ENCODE measurements at regions not wholly inside any gene's neighbourhood (a gene's known extent, or its start where the extent isn't known, plus 50 kb on each side); places are given as distances from the start of the nearest gene placed in this dataset.

DNA sequence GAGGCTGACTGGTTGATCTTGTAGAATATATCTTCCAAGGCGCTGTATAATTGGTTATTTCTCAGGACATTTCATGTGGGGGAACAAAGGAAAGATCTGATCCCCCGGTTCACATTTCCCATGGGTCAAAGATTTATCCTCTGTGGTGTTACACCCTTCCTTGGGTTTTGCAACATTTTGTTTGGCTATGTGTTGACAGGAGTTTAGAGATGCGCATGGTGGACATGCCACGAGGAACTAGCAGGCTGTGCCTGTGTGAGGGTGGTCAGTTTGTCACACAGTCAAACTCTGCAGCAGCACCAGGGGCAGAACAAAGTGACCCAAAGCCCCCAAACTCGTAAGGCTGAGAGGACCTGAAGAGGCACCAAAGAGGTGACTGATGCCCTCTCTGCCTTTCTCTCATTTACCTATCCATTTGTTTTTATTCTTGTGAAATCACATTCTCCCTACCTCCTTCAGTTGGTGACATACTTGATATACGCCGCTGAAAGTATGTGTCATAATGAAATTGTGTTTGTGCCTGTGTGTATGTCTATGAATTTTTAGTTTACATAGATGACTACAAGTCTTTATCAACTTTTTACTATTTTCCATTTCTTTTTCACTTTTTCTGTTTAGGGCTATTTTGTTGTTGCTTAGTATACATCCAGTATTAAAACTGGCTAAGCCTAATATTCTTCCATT, 164.7 kb downstream of the SPCS3 start:
- TF ChIP-seq BHLHE40 (IDR thresholded peaks at IDR 0.05; ENCODE audit: borderline replicate concordance) (no peak), SUZ12 (IDR thresholded peaks at IDR 0.05) (no peak), SP1 (IDR thresholded peaks at IDR 0.05) (no peak), FOXA1 (IDR thresholded peaks at IDR 0.05) (no peak), ARNT (IDR thresholded peaks at IDR 0.05) (no peak), LEF1 (IDR thresholded peaks at IDR 0.05; ENCODE audit: borderline replicate concordance) (no peak), ELF4 (IDR thresholded peaks at IDR 0.05) (no peak), TARDBP (IDR thresholded peaks at IDR 0.05) (no peak), FOXM1 (IDR thresholded peaks at IDR 0.05; ENCODE audit: borderline replicate concordance) (no peak), ZNF384 (IDR thresholded peaks at IDR 0.05) (no peak), CTBP1 (IDR thresholded peaks at IDR 0.05; ENCODE audit: borderline replicate concordance) (no peak), NFRKB (IDR thresholded peaks at IDR 0.05) (no peak), HDGF (IDR thresholded peaks at IDR 0.05; ENCODE audit: borderline replicate concordance) (no peak)
- TF ChIP-seq, protein P1, sequence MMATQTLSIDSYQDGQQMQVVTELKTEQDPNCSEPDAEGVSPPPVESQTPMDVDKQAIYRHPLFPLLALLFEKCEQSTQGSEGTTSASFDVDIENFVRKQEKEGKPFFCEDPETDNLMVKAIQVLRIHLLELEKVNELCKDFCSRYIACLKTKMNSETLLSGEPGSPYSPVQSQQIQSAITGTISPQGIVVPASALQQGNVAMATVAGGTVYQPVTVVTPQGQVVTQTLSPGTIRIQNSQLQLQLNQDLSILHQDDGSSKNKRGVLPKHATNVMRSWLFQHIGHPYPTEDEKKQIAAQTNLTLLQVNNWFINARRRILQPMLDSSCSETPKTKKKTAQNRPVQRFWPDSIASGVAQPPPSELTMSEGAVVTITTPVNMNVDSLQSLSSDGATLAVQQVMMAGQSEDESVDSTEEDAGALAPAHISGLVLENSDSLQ (IDR thresholded peaks at IDR 0.05) = no peak

Data from HEK293T (cell line).